Cerebellar cortex (tissue), 1 donor: ENCODE measurements at regions not wholly inside any gene's neighbourhood (a gene's known extent, or its start where the extent isn't known, plus 50 kb on each side); places are given as distances from the start of the nearest gene placed in this dataset.

ENCODE experiments used
- DNase-seq: peaks from one replicate; pipeline ENCODE4 v3.0.0-alpha.2; 2015; ENCODE audit warnings: low spot score

DNA sequence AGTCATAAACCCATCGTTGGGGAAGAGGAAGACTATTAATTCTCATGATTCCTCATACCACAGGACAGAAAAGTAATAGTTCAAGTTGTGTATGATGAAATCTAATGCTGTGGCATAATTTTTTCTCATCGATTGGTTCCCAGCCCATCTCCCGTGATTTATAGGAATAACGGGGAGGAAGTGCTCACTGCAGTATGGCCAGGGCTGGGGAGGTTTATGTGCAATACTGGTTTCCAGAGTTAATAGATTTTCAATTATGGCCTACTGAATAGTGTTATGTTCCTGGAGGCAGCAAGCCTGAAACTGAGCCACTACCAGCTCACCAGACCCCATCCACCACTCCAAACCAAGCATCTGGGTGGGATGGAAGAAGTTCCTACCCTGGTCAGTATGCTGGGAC is 147.1 kb upstream of the NCAM1 start:
- DNase-seq = no peak

DNA sequence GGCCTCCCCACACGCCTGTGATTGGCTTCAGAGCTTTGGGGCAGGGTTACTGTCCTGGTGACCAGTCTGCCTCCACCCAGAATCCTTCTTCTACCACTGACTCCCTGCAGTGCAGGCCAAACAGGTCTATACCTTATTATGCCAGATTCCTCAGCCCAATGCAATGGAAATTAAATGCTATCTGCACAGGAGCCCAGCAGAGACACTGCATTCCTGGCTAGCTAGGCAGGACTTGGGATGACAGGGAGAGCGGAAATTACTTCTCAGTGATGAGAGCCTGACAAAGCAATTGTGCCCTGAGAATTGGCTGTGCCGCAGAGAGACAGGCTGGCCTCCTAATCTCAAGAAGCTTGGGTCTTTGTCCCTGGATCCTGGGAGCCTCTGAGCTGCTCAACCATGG is 143.8 kb upstream of the NCAM1 start:
- peak; percentile 70 for DNase-seq

DNA sequence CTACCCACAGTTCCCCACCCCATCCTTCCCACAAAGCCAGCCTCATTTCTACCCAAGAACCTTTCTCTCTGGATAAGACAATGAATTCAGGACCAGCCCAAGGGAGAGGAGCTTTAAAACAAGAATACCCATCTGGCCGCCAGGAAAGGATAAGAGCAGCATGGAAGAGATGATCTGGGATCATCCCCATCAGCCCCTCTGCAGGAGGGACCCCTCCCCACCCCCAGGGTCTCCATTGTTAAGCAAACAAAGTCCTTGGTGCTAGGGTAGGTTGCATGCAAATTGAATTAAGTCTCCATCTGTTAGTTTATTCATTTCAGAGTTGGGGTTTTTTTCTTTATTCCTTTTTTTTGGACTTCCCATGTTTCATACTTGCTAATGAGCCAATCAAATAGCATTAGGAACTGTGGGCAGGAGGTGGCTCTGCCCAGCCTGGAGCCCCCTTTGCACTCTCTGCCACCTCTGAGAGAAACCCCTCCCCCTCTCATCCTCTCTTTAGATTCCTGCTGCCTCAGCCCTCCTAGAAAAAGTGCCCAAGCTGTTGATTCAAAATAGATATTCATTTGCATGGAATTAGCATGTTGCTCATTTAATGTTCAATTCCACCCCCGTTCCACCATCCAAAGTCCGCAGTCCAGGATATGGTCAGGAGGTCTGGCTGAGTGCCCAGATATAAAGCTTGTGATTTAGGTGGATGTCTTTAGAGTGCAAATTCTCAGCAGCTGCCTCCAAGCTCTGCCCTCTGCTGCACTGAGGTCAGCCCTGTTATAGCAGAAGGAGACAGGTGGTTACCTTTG is 138.5 kb upstream of the NCAM1 start:
- DNase-seq = no peak

DNA sequence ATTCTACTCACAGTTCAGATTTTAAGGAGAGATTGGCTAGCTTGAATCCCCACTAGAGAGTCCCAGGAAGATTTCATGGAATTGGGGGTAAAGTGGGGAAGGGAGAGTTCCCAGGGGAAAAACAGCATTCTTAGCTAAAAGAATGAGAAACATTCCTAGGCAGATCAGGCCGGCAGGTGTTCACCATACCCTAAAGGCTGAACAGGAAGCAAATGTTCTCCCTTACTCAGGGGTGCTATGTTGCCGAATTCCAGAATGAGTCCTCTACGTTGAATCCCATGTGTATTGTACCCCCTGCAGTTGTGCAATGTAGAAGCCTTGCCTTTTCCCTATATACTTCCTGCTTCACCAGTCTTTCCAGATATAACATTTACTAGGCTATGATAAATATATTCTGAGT is 135.2 kb upstream of the NCAM1 start:
- no peak for DNase-seq

DNA sequence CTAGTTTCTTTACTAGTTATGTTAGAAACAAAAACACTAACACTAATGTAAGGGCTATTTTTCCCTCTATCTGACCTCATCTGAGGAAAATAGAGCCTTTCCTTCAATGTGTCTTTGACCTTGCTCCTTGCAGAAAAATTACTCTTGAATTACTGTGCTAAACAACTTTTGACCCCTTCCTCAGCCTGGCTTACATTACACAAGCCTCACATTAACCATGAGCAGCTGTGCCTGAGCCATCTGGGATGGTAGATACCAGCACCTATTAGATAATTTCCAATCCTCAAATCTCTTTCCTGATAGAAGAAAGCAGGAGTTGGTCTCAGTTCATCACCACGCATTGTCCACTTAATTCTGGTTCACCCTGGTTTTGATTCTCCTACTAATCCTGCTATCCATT is 134.4 kb upstream of the NCAM1 start:
- no peak for DNase-seq

DNA sequence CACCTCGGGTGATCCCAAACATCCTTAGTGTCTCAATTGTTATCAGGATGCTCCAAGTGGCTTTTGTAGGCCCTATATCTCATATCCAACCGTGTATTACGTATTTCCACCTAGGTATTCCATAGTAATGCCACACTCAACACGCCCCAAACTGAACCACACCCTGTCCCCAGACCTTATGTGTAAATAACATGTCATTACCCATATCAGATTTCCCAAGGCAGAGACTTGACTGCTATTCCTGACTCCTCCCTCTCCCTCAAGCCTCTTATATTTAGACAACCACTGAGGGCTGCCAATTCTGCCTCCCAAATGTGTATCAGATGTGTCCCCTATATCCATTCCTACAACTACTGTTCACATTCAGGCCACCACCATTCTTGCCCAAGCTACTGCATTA is 132.8 kb upstream of the NCAM1 start:
- DNase-seq = no peak

DNA sequence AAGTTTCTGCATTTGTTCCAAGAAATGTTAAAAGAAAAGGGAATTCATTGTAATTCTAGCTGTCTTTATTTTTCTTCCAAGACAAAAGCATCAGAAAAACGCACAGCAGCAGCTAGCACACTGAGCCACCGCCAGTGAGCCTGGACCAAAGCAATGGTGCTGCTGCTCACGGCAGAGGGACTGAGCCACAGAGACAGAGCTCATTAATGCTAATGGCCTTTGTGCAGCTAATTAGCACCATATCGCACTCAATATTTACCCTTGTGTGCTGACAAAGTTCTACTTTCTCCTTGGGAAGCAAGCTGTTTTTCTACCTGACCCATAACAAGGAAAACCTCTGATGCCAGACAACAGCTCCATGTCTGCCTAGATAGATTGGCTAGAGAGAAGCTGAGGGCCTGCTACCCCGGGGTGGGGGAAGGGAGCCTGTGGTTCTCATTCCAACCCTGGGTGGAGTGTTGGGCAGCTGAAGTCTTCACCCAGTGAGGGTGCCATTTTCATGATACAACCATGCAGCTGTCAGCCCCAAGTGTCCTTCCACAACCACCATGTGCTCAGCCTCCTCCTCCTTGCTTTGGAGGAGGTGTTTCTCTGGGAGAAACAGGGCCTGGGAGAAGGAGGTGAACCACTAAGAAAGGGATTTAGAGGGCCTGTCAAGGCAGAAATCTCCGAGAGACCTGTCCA is 131.1 kb upstream of the NCAM1 start:
- DNase-seq = no peak

DNA sequence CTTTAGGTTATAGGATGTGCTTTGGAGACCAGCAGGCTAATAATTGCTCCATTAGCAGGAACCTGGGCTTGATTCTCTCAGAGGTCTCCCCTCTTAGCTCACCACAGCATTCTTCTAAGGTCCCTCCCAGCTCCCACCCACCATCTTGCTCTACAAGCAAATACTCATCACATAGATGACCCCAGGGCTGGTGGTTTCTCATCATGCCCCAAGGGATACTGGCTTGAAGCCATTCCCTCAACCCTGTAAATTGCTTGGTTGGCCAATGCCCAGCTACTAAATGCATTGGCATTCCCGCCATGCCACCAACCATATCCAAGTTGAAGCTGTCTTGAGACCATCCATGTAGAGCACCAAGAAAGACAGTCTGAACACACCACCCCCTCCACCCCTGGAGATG is 130.2 kb upstream of the NCAM1 start:
- DNase-seq = no peak

DNA sequence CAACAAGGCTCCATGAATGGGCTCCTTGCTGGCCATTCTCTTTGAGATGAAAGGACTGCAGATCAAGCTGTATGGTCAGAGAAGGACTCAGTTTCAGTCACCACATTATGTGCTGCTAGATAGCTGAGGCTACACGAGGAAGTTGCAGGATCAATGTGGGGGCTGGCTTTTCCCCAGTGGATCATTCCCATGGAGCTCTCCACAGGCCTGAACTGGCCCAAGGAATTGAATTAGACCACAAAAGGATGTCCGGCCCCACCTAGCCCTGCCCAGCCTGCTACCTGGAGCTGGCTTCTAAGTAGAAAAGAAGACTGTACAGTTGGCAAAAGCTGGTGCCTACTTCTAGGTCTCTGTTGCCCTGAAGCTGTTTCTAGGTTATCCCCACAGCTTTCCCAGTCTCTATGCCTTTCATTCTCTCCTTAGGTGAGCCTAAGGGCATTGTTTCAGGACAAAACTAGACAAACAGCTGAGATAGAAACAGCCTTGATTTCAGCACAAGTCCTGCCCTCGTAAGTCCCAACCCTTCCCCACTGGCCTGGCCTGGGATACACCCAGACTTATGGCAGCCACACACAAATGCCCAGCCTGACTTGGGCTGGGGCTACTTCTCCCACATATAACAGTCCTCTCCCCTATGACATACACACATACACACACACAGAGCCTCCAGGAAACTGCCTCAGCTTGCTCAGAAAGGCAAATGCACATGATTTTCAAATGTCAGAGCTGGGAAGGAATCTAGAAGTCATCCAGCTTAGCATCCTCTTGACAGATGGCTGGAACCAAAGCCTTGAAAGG is 129.1 kb upstream of the NCAM1 start:
- DNase-seq = no peak

DNA sequence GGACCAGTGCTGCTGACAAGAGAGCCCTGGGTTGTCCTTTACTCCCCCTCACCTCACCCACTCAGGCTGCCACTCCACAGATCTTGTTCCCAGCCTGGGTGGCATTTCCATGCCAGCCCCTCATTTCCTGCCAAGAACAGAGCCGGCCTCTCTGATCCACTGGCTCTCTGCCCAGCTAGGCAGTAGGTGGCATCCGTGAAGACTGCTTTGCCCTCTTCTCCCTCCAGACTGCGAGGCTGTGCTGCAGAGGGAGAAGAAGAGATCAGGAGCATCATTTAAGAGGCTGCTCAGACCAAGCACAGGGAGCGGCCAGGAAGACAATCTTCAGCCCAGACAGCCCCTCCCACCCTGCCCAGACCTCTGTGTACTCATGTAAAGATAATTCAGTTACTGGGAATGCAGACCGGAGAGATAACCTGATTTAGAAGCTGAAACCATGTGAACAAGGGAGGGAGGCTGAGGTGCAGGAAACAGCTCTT is 126.9 kb upstream of the NCAM1 start:
- peak; percentile 97 for DNase-seq

DNA sequence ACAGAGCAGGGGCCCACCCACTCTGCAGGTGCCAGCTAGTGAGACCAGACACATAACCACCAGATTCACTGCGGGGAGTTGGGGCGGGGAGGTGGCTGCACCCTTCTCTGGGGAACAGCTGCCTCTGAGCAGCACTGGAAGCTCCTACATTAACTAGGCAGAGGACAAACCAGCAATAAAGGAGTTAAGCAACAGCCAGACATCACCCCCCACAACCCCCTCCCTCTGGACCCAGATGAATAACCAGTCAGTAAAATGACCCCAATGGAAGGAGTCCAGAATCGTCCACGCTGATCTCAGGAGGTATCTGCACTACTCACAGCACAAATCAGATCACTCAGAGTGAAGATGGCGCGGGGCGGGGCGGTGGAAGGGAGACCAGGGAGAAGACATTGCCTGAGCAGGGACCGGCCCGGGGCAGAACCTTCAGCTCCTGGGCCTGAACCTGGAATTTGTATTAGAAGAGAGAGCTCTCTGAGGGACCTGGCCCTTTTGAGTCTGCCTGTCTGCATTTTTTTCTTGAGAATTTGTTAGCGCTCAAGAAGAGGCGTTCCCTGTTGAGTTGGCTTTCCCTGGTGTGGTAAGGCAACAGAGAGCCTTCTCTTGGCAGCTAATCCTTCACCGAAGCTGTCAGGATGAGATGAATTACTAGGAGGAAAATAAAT is 125.5 kb upstream of the NCAM1 start:
- no peak for DNase-seq

DNA sequence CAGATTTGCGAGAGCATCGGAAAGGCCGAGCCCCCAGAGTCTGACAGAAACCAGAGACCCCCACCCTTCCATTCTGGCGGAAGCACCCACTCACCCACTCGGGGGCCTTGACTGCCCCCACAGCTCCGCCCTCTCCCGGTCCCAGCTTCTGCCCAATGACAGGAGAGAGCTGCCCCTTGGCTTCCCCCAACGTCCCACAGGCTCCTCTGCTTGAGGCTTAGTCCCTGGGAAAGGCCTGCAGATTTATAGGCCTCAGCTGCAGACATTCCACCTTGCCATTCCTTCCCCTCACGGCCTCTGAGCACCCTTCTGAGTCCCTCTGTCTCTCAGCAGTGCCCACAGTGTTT is 125.0 kb upstream of the NCAM1 start:
- no peak for DNase-seq

DNA sequence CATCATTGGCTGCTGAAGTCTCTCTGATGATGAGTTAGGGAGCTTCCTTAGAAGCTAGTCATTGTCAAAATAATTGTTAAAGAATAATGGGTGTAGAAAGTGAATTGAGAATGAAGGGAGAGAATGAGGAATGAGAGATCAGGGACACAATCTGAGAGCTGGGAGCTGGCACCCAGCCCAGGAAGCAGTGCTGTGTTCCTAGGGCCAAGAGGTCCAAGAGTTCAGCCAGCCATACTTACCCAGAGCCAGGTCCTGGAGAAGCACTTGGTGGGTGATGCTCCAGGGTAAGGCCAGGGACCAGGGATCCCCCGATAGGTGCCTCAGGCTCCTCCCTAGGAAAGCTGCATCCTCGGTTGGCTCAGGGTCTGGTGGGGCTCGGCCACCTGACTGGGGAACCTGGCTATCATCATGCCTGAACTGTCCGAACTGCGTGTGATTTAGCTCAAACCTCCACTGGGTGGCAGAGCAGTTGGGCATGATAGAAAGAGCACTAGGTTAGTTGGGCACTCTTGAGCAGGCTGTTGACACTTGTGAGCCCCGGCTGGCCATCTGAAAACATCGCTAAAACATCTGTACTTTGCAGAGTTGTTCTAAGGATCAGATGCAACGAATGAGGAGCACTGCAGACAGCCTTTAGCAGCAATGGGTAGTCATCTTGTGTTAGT is 123.9 kb upstream of the NCAM1 start:
- DNase-seq = no peak

DNA sequence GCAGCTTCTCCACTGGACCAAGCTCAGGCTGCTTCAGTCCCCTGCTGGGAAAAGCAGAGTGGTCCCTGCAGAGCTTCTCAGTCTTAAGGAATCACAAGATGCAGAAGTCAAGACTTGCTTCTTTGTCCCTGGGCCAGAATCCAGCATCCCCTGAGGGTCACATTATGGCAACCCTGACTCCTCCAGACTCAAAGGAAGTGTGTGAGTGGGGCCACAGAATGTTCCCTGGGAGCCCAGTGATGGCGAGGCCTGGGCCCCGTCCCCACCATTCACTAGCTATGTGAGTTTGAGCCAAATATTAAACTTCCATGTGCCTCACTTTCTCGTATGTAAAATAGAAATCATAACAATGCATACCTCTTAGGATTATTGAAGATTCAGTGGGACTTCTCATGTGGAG is 122.2 kb upstream of the NCAM1 start:
- DNase-seq = no peak

DNA sequence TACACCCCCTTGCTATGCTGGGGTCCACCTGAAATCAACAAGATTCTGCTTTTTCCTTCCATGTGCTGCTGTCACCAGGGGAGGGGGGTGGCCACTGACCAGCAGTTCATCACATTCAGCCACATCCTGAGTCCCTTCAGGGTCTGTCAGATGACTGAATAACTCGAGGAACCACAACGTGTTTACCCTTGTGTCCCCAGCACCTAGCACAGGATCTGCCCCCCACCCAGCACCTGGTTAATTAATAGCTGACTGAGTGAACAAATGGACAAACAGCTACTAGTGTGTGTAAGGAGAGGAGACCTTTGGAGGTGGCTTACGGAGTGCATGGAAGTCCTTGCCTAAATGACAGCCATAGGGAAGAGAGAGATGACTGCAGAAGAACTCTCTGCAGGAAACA is 119.5 kb upstream of the NCAM1 start:
- no peak for DNase-seq

DNA sequence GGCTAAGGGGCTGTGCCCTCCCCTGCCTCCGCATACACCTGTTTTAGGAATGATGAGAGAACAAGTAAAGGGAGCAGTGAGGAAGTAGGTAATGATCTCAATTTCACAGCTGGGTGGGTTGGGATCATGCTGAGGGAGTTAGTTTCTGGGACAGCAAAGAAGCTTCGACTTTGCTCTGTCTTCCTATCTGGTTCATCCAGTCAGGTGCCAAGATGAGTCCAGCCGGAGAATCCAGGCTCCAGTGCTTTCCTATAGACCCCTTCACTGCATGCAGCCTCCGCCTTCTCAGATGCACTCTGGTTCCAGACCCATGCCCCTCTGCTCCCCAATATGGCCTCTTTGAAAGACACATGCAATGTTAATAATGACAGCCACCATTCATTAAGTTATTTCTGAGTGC is 119.1 kb upstream of the NCAM1 start:
- DNase-seq = no peak

DNA sequence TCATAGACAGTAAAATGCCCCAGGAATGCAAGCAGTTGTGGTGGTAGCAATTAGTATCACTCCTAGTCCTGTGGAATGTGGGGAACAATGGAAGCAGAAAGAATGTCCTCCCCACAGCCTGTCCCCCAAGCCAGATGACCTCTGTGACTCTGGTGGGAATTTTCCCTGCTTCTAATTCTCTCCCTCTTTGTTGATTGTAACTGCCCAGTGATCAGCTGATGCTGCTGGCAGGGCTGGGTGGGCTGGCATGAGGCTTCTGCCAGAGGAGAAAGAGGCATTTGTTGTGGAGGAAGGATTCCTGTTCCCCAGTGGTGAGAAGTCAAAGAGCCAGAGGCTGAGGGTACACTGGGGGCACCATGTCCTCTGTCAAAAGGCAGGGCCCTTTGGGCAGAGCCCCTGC is 116.7 kb upstream of the NCAM1 start:
- no peak for DNase-seq

DNA sequence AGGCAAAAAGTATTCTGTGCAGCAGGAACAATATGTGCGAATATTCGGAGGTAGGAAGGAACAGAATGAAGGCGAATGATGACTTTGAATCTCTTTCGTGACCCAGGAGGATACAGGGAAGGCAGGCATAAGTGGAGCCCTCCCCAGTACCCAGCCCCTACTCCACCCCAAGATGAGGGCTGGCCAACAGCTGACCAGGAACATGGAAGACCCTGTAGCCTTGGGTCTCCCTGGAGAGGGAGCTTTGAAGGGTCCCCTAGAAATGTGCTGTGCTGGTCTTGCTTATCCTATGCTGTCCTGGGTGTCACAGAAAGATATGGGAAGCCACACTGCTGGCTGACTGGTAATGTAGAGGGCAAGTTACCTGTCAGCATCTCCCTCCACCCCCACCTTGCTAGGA is 113.7 kb upstream of the NCAM1 start:
- no peak for DNase-seq

DNA sequence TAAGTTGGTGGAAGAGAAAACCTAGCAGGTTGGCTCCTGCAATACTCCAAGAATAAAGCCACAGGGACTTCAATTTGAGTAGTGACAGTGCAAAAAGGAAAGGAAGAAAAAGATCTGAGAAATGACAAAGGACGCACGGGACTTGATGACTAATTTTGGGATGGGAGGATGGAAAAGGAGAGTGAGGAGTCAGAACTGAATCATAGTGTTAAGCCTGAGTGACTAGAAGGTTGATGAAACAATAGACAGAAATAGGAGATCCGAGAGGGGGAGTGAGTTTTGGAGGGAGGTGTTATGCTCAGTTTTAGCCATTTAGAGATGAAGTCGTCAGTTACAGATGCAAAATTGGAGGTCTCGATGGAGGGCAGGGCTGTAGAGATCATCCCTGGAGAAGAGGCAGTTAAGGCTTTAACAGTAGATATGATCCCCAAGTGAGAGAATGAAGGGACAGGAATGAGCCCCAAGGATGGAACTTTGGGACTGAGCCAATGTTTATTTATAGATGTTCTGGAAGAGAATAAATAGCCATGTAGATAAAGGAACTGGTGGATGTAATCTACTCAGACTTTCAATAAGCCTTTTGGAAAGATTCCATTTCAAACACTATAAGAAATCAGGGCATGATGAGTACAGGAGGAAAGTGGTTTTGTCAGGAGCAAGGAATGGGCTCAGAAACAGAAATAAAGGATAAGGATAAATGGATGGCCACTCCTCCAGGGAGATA is 108.9 kb upstream of the NCAM1 start:
- no peak for DNase-seq

DNA sequence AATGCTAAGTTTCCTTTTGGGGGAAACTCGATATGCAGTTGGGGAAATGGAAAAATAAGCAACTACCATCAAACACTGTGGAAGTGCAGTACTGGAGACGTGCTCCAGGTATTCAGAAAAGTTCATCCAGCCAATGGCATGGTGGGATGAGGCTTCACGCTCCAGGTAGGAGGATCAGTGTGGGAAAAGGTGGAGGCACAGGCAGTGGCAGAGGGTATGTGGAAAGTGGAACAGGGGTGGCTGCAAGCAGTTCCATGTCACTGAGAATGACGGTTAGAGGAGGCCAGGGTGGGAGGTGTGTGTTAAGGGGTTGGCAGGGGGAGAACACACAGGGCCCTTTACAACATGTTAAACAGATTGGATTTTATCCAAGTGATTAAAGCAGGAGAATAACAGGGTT is 105.1 kb upstream of the NCAM1 start:
- DNase-seq = no peak

DNA sequence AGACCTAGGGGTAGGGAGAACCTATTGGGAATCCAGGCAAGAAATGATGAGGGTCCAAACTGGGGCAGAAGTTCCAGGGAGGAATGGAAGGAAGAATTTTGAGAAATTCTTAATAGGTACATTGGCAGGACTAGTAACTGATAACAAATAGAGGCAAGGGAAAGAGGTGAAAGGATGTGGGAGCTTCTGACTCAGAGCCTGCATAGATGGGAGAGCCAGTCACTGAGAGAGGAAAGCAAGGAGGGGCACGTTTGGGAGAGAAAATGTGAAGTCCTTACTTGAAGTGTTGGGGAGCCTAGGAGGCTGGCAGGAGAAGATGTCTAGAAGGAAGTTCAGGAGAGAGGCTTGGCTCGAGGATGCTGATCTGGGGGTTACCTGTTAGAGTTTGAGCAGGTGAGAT is 104.6 kb upstream of the NCAM1 start:
- DNase-seq = no peak
